ENCODE measurements at regions not wholly inside any gene's neighbourhood (a gene's known extent, or its start where the extent isn't known, plus 50 kb on each side); places are given as distances from the start of the nearest gene placed in this dataset.

- Histone ChIP-seq H3K4me1 (replicated peaks in 1 of 4; ENCODE audit: control insufficient read depth in 3 of 4, insufficient read depth in 4 of 4, low read length in 3 of 4) (no peaks in the 10 kb centered on the region; a peak in 1 of 7 replicates), H3K9me3 (ENCODE audit: insufficient read depth in 2 of 2, low read depth in 1 of 2, low read length in 1 of 2) (no peaks in the 10 kb centered on the region), H3K23ac (ENCODE audit: insufficient read length) (no peak overlapping the region), H3K56ac (replicated peaks; ENCODE audit: insufficient read length, low read depth, low read length) (no peak overlapping the region), H2AFZ (ENCODE audit: low read length) (no peak overlapping the region), H2BK15ac (ENCODE audit: low read length) (no peak overlapping the region), H3K18ac (ENCODE audit: extremely low read depth, low read length) (no peak overlapping the region), H3K9ac (replicated peaks in 1 of 4; ENCODE audit: extremely low read depth in 1 of 4, low read depth in 3 of 4, low read length in 3 of 4) (no peak overlapping the region), H3K27ac (ENCODE audit: low read depth, low read length) (no peak overlapping the region), H3K23me2 (ENCODE audit: low read depth, low read length) (no peaks in the 10 kb centered on the region), H3K4ac (replicated peaks; ENCODE audit: insufficient read length, low read depth, low read length) (no peak overlapping the region), H2BK12ac (ENCODE audit: low read depth, low read length) (no peak overlapping the region), H3K79me2 (ENCODE audit: control insufficient read depth in 1 of 2, insufficient read depth in 2 of 2, low read length in 2 of 2) (no peaks in the 10 kb centered on the region), H4K5ac (ENCODE audit: insufficient read length, low read depth, low read length) (no peak overlapping the region), H3K27me3 (replicated peaks in 1 of 4; ENCODE audit: control insufficient read depth in 3 of 4, extremely low read depth in 1 of 4, insufficient read depth in 3 of 4, low read length in 3 of 4) (no peaks in the 10 kb centered on the region), H2BK120ac (replicated peaks; ENCODE audit: low read depth, low read length) (no peak overlapping the region), H3K36me3 (ENCODE audit: control insufficient read depth in 2 of 4, insufficient read depth in 4 of 4, low read length in 3 of 4) (no peaks in the 10 kb centered on the region), H4K91ac (replicated peaks; ENCODE audit: insufficient read length, low read length) (no peak overlapping the region), H3K4me3 (ENCODE audit: extremely low read depth in 1 of 4, insufficient read depth in 2 of 4, low read depth in 3 of 4, low read length in 4 of 4) (no peak overlapping the region), H3K4me2 (ENCODE audit: insufficient read depth in 1 of 2, low read depth in 2 of 2, low read length in 2 of 2) (no peak overlapping the region), H3K14ac (ENCODE audit: insufficient read length) (no peak overlapping the region), H2BK5ac (ENCODE audit: low read depth, low read length) (no peak overlapping the region), H4K20me1 (replicated peaks in 1 of 2; ENCODE audit: control insufficient read depth in 1 of 2, insufficient read depth in 2 of 2, low read length in 2 of 2) (no peaks in the 10 kb centered on the region), H2BK20ac (ENCODE audit: low read length) (no peak overlapping the region), H2AK5ac (ENCODE audit: low read depth, low read length) (no peak overlapping the region), H4K8ac (ENCODE audit: extremely low read depth, insufficient read depth, low read length) (no peak overlapping the region), H3K79me1 (ENCODE audit: low read depth, low read length) (no peaks in the 10 kb centered on the region)
- FAIRE-seq (no peak), DNase-seq (ENCODE audit: low read depth in 1 of 2, low spot score in 2 of 2) (no peak)
- WGBS, 2 experiments (ENCODE audit: extremely low coverage in 1 of 2, insufficient coverage in 1 of 2, insufficient read length in 1 of 2, insufficient replicate concordance in 2 of 2, low coverage in 1 of 2, low lambda C conversion rate in 2 of 2, missing lambda C conversion rate in 1 of 2) = 100% methylated on average over 1 of the region's 1 CpG; no CpG with 5 or more reads in 1 of the 2 experiments
- ChIA-PET POLR2A (ENCODE audit: partially characterized antibody) (no interaction called here), CTCF (ENCODE audit: partially characterized antibody) (interaction anchor here (1.3 kb wide), 1 partner anchor 16 kb away, joined by 6 read pairs; no protein-coding TSS in a partner anchor)
- no peak for TF ChIP-seq ZNF274 (IDR thresholded peaks at IDR 0.05; ENCODE audit: borderline replicate concordance, extremely low read depth, low read length)
- TF ChIP-seq, protein P1, sequence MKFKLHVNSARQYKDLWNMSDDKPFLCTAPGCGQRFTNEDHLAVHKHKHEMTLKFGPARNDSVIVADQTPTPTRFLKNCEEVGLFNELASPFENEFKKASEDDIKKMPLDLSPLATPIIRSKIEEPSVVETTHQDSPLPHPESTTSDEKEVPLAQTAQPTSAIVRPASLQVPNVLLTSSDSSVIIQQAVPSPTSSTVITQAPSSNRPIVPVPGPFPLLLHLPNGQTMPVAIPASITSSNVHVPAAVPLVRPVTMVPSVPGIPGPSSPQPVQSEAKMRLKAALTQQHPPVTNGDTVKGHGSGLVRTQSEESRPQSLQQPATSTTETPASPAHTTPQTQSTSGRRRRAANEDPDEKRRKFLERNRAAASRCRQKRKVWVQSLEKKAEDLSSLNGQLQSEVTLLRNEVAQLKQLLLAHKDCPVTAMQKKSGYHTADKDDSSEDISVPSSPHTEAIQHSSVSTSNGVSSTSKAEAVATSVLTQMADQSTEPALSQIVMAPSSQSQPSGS (IDR thresholded peaks at IDR 0.05; ENCODE audit: low read length) = no peak
Observed at GRCh38 chr5:8824371-8824770, 721.5 kb downstream of the SEMA5A start.

All from H1 (cell line).